H1 (cell line): ENCODE measurements at regions not wholly inside any gene's neighbourhood (a gene's known extent, or its start where the extent isn't known, plus 50 kb on each side); places are given as distances from the start of the nearest gene placed in this dataset.

Experiments used
- CTCF ChIA-PET: fragments of 300-600 bp; sonication (Branson Sonifier 250); formaldehyde crosslinking; loops from one replicate; lab custom pipeline; 2021; ENCODE audit not compliant: partially characterized antibody; lab: Charles Lee
- POLR2A ChIA-PET: fragments of 300-600 bp; sonication (Branson Sonifier 250); formaldehyde crosslinking; loops from one replicate; lab custom pipeline; 2021; ENCODE audit warnings: inconsistent platforms; ENCODE audit not compliant: partially characterized antibody; lab: Charles Lee
- DNase-seq, 2 experiments: peaks; one replicate each; pipeline versions ENCODE4 v3.0.0 to v3.0.0-alpha.2; 2010 to 2022; ENCODE audit warnings: low spot score in 2 of 2, low read depth in 1 of 2, mixed read lengths in 1 of 2
- FAIRE-seq: peaks from 2 replicates; lab custom pipeline; 2011; peaks lifted over from hg19 to GRCh38; lab: Jason Lieb, UNC
- H2AFZ ChIP-seq: 2 replicates; pipeline ENCODE4 v1.8.1; 2012; ENCODE audit warnings: low read length, inconsistent platforms
- H2AK5ac ChIP-seq: 2 replicates; pipeline ENCODE4 v1.6.1; 2013; ENCODE audit warnings: low read depth, low read length
- H2BK120ac ChIP-seq: replicated peaks from 2 replicates; pipeline ENCODE3; 2013; ENCODE audit warnings: low read depth, low read length, inconsistent platforms
- H2BK12ac ChIP-seq: 2 replicates; pipeline ENCODE4 v1.6.1; 2013; ENCODE audit warnings: low read depth, low read length
- H2BK15ac ChIP-seq: 2 replicates; pipeline ENCODE4 v1.6.1; 2013; ENCODE audit warnings: low read length
- H2BK20ac ChIP-seq: 2 replicates; pipeline ENCODE4 v1.6.1; 2013; ENCODE audit warnings: low read length
- H2BK5ac ChIP-seq: 2 replicates; pipeline ENCODE4 v1.6.1; 2013; ENCODE audit warnings: low read depth, low read length
- H3K14ac ChIP-seq: 2 replicates; pipeline ENCODE4 v1.6.1; 2013; ENCODE audit warnings: inconsistent platforms; ENCODE audit not compliant: insufficient read length
- H3K18ac ChIP-seq: 2 replicates; pipeline ENCODE4 v1.6.1; 2013; ENCODE audit warnings: low read length; ENCODE audit errors: extremely low read depth
- H3K23ac ChIP-seq: 2 replicates; pipeline ENCODE4 v1.6.1; 2013; ENCODE audit warnings: inconsistent platforms; ENCODE audit not compliant: insufficient read length
- H3K23me2 ChIP-seq: 2 replicates; pipeline ENCODE4 v1.6.1; 2013; ENCODE audit warnings: low read depth, low read length
- H3K27ac ChIP-seq: 2 replicates; pipeline ENCODE4 v1.6.1; 2011; ENCODE audit warnings: low read depth, low read length, inconsistent platforms
- H3K27me3 ChIP-seq, 4 experiments: replicated peaks in 1 of 4; 1 replicate in 1 of 4; 2 replicates in 3 of 4; pipeline versions ENCODE4 v1.6.1 to v1.8.1; 2011 to 2013; ENCODE audit warnings: low read length in 3 of 4, mild to moderate bottlenecking in 3 of 4, inconsistent platforms in 2 of 4, mixed read lengths in 2 of 4, moderate library complexity in 1 of 4; ENCODE audit not compliant: control insufficient read depth in 3 of 4, insufficient read depth in 3 of 4; ENCODE audit errors: extremely low read depth in 1 of 4
- H3K36me3 ChIP-seq, 4 experiments: 2 replicates each; pipeline versions ENCODE4 v1.6.1 to v1.8.1; 2011 to 2013; ENCODE audit warnings: mild to moderate bottlenecking in 4 of 4, low read length in 3 of 4, moderate library complexity in 2 of 4, control low read depth in 1 of 4, inconsistent platforms in 1 of 4; ENCODE audit not compliant: insufficient read depth in 4 of 4, control insufficient read depth in 2 of 4
- H3K4ac ChIP-seq: replicated peaks from 2 replicates; pipeline ENCODE3; 2013; ENCODE audit warnings: low read length, low read depth, mixed read lengths, inconsistent platforms; ENCODE audit not compliant: insufficient read length
- H3K4me1 ChIP-seq, 4 experiments: replicated peaks in 1 of 4; 1 replicate in 1 of 4; 2 replicates in 3 of 4; pipeline versions ENCODE4 v1.6.1 to v1.8.1; 2011 to 2013; ENCODE audit warnings: low read length in 3 of 4, inconsistent platforms in 2 of 4, mixed read lengths in 1 of 4; ENCODE audit not compliant: insufficient read depth in 4 of 4, control insufficient read depth in 3 of 4
- H3K4me2 ChIP-seq, 2 experiments: 2 replicates each; pipeline versions ENCODE4 v1.6.1 to v1.8.1; 2011 to 2013; ENCODE audit warnings: low read depth in 2 of 2, low read length in 2 of 2, control low read depth in 1 of 2, inconsistent platforms in 1 of 2, mild to moderate bottlenecking in 1 of 2; ENCODE audit not compliant: insufficient read depth in 1 of 2
- H3K4me3 ChIP-seq, 4 experiments: fragments of 200-600, 300-600 bp in 1 of 4; sonication (generic), shearing (Covaris generic), sonication (Bioruptor Twin) in 1 of 4; 2 replicates each; pipeline versions ENCODE4 v1.5.1 to v1.8.1; 2011 to 2016; ENCODE audit warnings: low read length in 4 of 4, low read depth in 3 of 4, control low read depth in 2 of 4, inconsistent platforms in 2 of 4, mild to moderate bottlenecking in 2 of 4, mixed read lengths in 1 of 4, moderate library complexity in 1 of 4; ENCODE audit not compliant: insufficient read depth in 2 of 4; ENCODE audit errors: extremely low read depth in 1 of 4
- H3K56ac ChIP-seq: replicated peaks from 2 replicates; pipeline ENCODE3; 2013; ENCODE audit warnings: low read depth, mild to moderate bottlenecking, mixed read lengths, low read length, inconsistent platforms; ENCODE audit not compliant: insufficient read length
- H3K79me1 ChIP-seq: 2 replicates; pipeline ENCODE4 v1.6.1; 2013; ENCODE audit warnings: low read depth, low read length, control low read depth
- H3K79me2 ChIP-seq, 2 experiments: 2 replicates each; pipeline versions ENCODE4 v1.6.1 to v1.8.1; 2012 to 2013; ENCODE audit warnings: low read length in 2 of 2, mild to moderate bottlenecking in 2 of 2, inconsistent platforms in 1 of 2; ENCODE audit not compliant: insufficient read depth in 2 of 2, control insufficient read depth in 1 of 2
- H3K9ac ChIP-seq, 4 experiments: replicated peaks in 1 of 4; 1 replicate in 1 of 4; 2 replicates in 3 of 4; pipeline versions ENCODE4 v1.6.1 to v1.8.1; 2011 to 2013; ENCODE audit warnings: low read depth in 3 of 4, low read length in 3 of 4, control low read depth in 2 of 4, mild to moderate bottlenecking in 2 of 4, moderate library complexity in 2 of 4, inconsistent platforms in 1 of 4; ENCODE audit errors: extremely low read depth in 1 of 4
- H3K9me3 ChIP-seq, 2 experiments: 2 replicates each; pipeline versions ENCODE4 v1.6.1 to v1.8.1; 2012 to 2013; ENCODE audit warnings: mild to moderate bottlenecking in 2 of 2, moderate library complexity in 2 of 2, control low read depth in 1 of 2, inconsistent platforms in 1 of 2, low read depth in 1 of 2, low read length in 1 of 2, mixed read lengths in 1 of 2; ENCODE audit not compliant: insufficient read depth in 2 of 2
- H4K20me1 ChIP-seq, 2 experiments: replicated peaks in 1 of 2; 2 replicates each; pipeline versions ENCODE3 to v1.8.1; 2011 to 2013; ENCODE audit warnings: inconsistent platforms in 2 of 2, low read length in 2 of 2, mild to moderate bottlenecking in 1 of 2; ENCODE audit not compliant: insufficient read depth in 2 of 2, control insufficient read depth in 1 of 2
- H4K5ac ChIP-seq: 2 replicates; pipeline ENCODE4 v1.6.1; 2013; ENCODE audit warnings: low read length, low read depth, mixed read lengths, inconsistent platforms; ENCODE audit not compliant: insufficient read length
- H4K8ac ChIP-seq: 2 replicates; pipeline ENCODE4 v1.8.0; 2013; ENCODE audit warnings: mild to moderate bottlenecking, moderate library complexity, low read length, inconsistent platforms; ENCODE audit not compliant: insufficient read depth; ENCODE audit errors: extremely low read depth
- H4K91ac ChIP-seq: replicated peaks from 2 replicates; pipeline ENCODE3; 2013; ENCODE audit warnings: low read length, mixed read lengths, inconsistent platforms; ENCODE audit not compliant: insufficient read length
- CBX5 ChIP-seq: fragments of 300-800, 300-1000 bp; sonication (generic); IDR thresholded peaks from 2 replicates; pipeline ENCODE4 v1.7.1; 2016; ENCODE audit warnings: antibody characterized with exemption, low read length, low read depth
- CHD2 ChIP-seq: IDR thresholded peaks from 2 replicates; pipeline ENCODE4 v1.6.1; 2012; ENCODE audit warnings: low read length, improper control_type of control experiment
- EGR1 ChIP-seq: IDR thresholded peaks from 2 replicates; pipeline ENCODE4 v1.6.1; 2011; ENCODE audit warnings: low read depth, low read length, borderline replicate concordance
- FOSL1 ChIP-seq: IDR thresholded peaks from 2 replicates; pipeline ENCODE4 v1.6.1; 2011; ENCODE audit warnings: mild to moderate bottlenecking, low read depth, low read length, moderate library complexity; ENCODE audit not compliant: insufficient read depth
- GABPA ChIP-seq: IDR thresholded peaks from 2 replicates; pipeline ENCODE4 v1.6.1; 2011; ENCODE audit warnings: mild to moderate bottlenecking, low read length, moderate library complexity, borderline replicate concordance; ENCODE audit not compliant: insufficient read depth
- HDAC2 ChIP-seq, 2 experiments: fragments of 300-600 bp in 1 of 2; sonication (generic) in 1 of 2; IDR thresholded peaks; 2 replicates each; pipeline ENCODE4 v1.6.1; 2011 to 2012; ENCODE audit warnings: low read depth in 2 of 2, low read length in 2 of 2, mild to moderate bottlenecking in 2 of 2, moderate library complexity in 2 of 2, borderline replicate concordance in 1 of 2, inconsistent platforms in 1 of 2
- NANOG ChIP-seq: IDR thresholded peaks from 2 replicates; pipeline ENCODE4 v1.6.1; 2011; ENCODE audit warnings: low read length, low read depth, mild to moderate bottlenecking, inconsistent platforms; ENCODE audit not compliant: insufficient read depth, poor library complexity, severe bottlenecking
- SRF ChIP-seq: IDR thresholded peaks from 2 replicates; pipeline ENCODE4 v1.6.1; 2011; ENCODE audit warnings: mild to moderate bottlenecking, low read depth, low read length, moderate library complexity
- SUZ12 ChIP-seq: fragments of 200-600 bp; sonication (generic); IDR thresholded peaks from 2 replicates; pipeline ENCODE4 v1.6.1; 2012; ENCODE audit warnings: mild to moderate bottlenecking, inconsistent platforms, low read length, moderate library complexity, mixed read lengths
- TBP ChIP-seq: IDR thresholded peaks from 2 replicates; pipeline ENCODE4 v1.6.1; 2011; ENCODE audit warnings: low read depth, low read length, improper control_type of control experiment
- YY1 ChIP-seq: IDR thresholded peaks from 2 replicates; pipeline ENCODE4 v1.6.1; 2011; ENCODE audit warnings: low read depth, mild to moderate bottlenecking, low read length
- WGBS, 2 experiments: shearing (Covaris generic) in 1 of 2; methylation state at CpG; one replicate each; pipeline versions ENCODE4 v1.1.6 to v1.1.7; 2013 to 2015; ENCODE audit warnings: low lambda C conversion rate in 2 of 2, mixed read lengths in 2 of 2, inconsistent platforms in 1 of 2, low coverage in 1 of 2, missing lambda C conversion rate in 1 of 2; ENCODE audit not compliant: insufficient replicate concordance in 2 of 2, insufficient coverage in 1 of 2, insufficient read length in 1 of 2; ENCODE audit errors: extremely low coverage in 1 of 2, missing lambda C conversion rate in 1 of 2; 5-methylcytosine and 5-hydroxymethylcytosine counted together
- TF ChIP-seq, protein P1 (sequence below), 3 experiments: IDR thresholded peaks; 1 replicate in 2 of 3; 2 replicates in 1 of 3; pipeline versions ENCODE4 v1.5.1 to v1.6.1; 2011; ENCODE audit warnings: low read length in 3 of 3, mild to moderate bottlenecking in 3 of 3, inconsistent platforms in 2 of 3, low read depth in 1 of 3, moderate library complexity in 1 of 3; ENCODE audit not compliant: insufficient read depth in 1 of 3; ENCODE audit errors: control extremely low read depth in 1 of 3

DNA sequence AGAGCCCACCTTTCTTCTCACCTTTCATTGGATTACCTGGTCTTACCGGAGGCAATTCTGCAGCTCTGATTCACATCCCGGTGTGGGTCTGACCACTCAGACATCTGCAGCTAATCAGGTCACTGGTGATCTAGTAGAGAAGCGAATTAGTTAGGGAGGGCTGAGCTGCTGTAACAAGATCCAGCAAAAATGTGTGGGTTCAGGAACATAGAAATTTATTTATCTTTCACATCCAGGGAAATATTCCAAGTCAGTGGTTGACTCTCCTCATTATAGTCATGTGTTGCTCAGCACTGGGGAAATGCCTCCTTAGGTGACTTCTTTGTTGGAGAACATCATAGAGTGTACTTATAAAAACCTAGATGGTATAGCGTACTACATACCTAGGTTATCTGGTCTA, 218.7 kb upstream of the PELI2 start:
- Histone ChIP-seq H3K23ac (no peak overlapping the region), H3K23me2 (no peaks in the 10 kb centered on the region), H3K79me2 (no peaks in the 10 kb centered on the region), H3K4me2 (no peak overlapping the region), H3K18ac (no peak overlapping the region), H4K91ac (no peak overlapping the region), H3K56ac (no peak overlapping the region), H2BK5ac (no peak overlapping the region), H3K27ac (no peak overlapping the region), H3K4me1 (no peaks in the 10 kb centered on the region; a peak in 1 of 7 replicates), H3K36me3 (no peaks in the 10 kb centered on the region), H2BK15ac (no peak overlapping the region), H4K8ac (no peak overlapping the region), H2BK20ac (no peak overlapping the region), H2AFZ (no peak overlapping the region), H3K14ac (no peak overlapping the region), H3K27me3 (no peaks in the 10 kb centered on the region), H3K9ac (no peak overlapping the region), H2BK120ac (no peak overlapping the region), H3K4ac (no peak overlapping the region), H3K79me1 (no peaks in the 10 kb centered on the region), H2AK5ac (no peak overlapping the region), H4K20me1 (no peaks in the 10 kb centered on the region), H3K4me3 (no peak overlapping the region), H2BK12ac (no peak overlapping the region), H3K9me3 (no peaks in the 10 kb centered on the region), H4K5ac (no peak overlapping the region)
- no peak for FAIRE-seq
- no peak for DNase-seq
- POLR2A ChIA-PET, result no interaction called here
- CTCF ChIA-PET, result interaction anchor here (0.7 kb wide), 1 partner anchor 169 kb away, joined by 3 read pairs; no protein-coding TSS in a partner anchor
- WGBS, 2 experiments, result 82% methylated on average over 4 of the region's 4 CpGs; no CpG with 5 or more reads in 1 of the 2 experiments
- no peak for TF ChIP-seq FOSL1
- no peak for TF ChIP-seq GABPA
- TF ChIP-seq, protein P1, sequence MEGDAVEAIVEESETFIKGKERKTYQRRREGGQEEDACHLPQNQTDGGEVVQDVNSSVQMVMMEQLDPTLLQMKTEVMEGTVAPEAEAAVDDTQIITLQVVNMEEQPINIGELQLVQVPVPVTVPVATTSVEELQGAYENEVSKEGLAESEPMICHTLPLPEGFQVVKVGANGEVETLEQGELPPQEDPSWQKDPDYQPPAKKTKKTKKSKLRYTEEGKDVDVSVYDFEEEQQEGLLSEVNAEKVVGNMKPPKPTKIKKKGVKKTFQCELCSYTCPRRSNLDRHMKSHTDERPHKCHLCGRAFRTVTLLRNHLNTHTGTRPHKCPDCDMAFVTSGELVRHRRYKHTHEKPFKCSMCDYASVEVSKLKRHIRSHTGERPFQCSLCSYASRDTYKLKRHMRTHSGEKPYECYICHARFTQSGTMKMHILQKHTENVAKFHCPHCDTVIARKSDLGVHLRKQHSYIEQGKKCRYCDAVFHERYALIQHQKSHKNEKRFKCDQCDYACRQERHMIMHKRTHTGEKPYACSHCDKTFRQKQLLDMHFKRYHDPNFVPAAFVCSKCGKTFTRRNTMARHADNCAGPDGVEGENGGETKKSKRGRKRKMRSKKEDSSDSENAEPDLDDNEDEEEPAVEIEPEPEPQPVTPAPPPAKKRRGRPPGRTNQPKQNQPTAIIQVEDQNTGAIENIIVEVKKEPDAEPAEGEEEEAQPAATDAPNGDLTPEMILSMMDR (IDR thresholded peaks at IDR 0.05; ENCODE audit: control extremely low read depth in 1 of 3, insufficient read depth in 1 of 3, low read depth in 1 of 3, low read length in 3 of 3), result no peak
- TF ChIP-seq CBX5, result no peak
- no peak for TF ChIP-seq NANOG
- no peak for TF ChIP-seq SRF
- TF ChIP-seq HDAC2 (IDR thresholded peaks at IDR 0.05; ENCODE audit: borderline replicate concordance in 1 of 2, low read depth in 2 of 2, low read length in 2 of 2), result no peak
- TF ChIP-seq YY1, result no peak
- no peak for TF ChIP-seq TBP
- no peak for TF ChIP-seq SUZ12
- TF ChIP-seq CHD2, result no peak
- TF ChIP-seq EGR1, result no peak
